HL-60 (cell line): ENCODE measurements at regions not wholly inside any gene's neighbourhood (a gene's known extent, or its start where the extent isn't known, plus 50 kb on each side); places are given as distances from the start of the nearest gene placed in this dataset.

Experiments
- DNase-seq, 2 experiments: peaks; one replicate each; pipeline ENCODE4 v3.0.0-alpha.2; 2010 to 2020; ENCODE audit warnings: low read depth in 1 of 2, low spot score in 1 of 2
- H3K27ac ChIP-seq: fragments of 250-450 bp; sonication (Bioruptor Pico); replicated peaks from 2 replicates; pipeline ENCODE4 v1.5.1; 2020; ENCODE audit warnings: mild to moderate bottlenecking, moderate library complexity
- H3K27me3 ChIP-seq: fragments of 250-450 bp; sonication (Bioruptor Pico); 2 replicates; pipeline ENCODE4 v1.5.1; 2021; ENCODE audit warnings: mild to moderate bottlenecking, moderate library complexity; ENCODE audit not compliant: insufficient read depth, poor library complexity, severe bottlenecking
- H3K4me3 ChIP-seq: replicated peaks from 2 replicates; pipeline ENCODE4 v1.5.1; 2011; ENCODE audit warnings: mild to moderate bottlenecking, control low read depth, low read length; ENCODE audit not compliant: insufficient read depth
- CTCF ChIP-seq: IDR thresholded peaks from one replicate; pipeline ENCODE4 v1.5.1; 2011; ENCODE audit warnings: low read length, control low read depth, inconsistent platforms; ENCODE audit not compliant: insufficient read depth
- GABPA ChIP-seq: IDR thresholded peaks from 2 replicates; pipeline ENCODE4 v1.6.1; 2012; ENCODE audit warnings: low read depth
- POLR2AphosphoS5 ChIP-seq: IDR thresholded peaks from 2 replicates; pipeline ENCODE4 v1.6.1; 2012; ENCODE audit warnings: low read depth
- REST ChIP-seq: IDR thresholded peaks from 2 replicates; pipeline ENCODE4 v1.6.1; 2012; ENCODE audit warnings: low read depth; ENCODE audit not compliant: insufficient replicate concordance
- SPI1 ChIP-seq: IDR thresholded peaks from 2 replicates; pipeline ENCODE4 v1.6.1; 2012; ENCODE audit warnings: low read depth, mild to moderate bottlenecking, borderline replicate concordance

- Histone ChIP-seq H3K27ac (no peak overlapping the region), H3K4me3 (no peak overlapping the region), H3K27me3 (no peaks in the 10 kb centered on the region)
- no peak for TF ChIP-seq POLR2AphosphoS5
- no peak for TF ChIP-seq GABPA
- TF ChIP-seq SPI1, result no peak
- DNase-seq, result no peak
Measured at GRCh38 chr4:32436816-32437215, 1716.6 kb downstream of the PCDH7 start.

- DNase-seq, result no peak
- Histone ChIP-seq H3K27ac (no peak overlapping the region), H3K27me3 (no peaks in the 10 kb centered on the region), H3K4me3 (no peak overlapping the region)
- TF ChIP-seq REST, result no peak
- TF ChIP-seq POLR2AphosphoS5, result no peak
- no peak for TF ChIP-seq GABPA
- TF ChIP-seq CTCF, result no peak
- TF ChIP-seq SPI1, result no peak
Measured at GRCh38 chr4:32440391-32440790, 1720.2 kb downstream of the PCDH7 start.

- TF ChIP-seq REST (no peak), GABPA (no peak), CTCF (no peak), POLR2AphosphoS5 (no peak), SPI1 (no peak)
- Histone ChIP-seq H3K27me3 (no peaks in the 10 kb centered on the region), H3K4me3 (no peak overlapping the region), H3K27ac (no peak overlapping the region)
- no peak for DNase-seq
Measured at GRCh38 chr4:32454482-32454881, 1734.3 kb downstream of the PCDH7 start.

GRCh38 chr4:32455231-32455630 lies 1735.1 kb downstream of the PCDH7 start:
- DNase-seq, result no peak
- H3K4me3 ChIP-seq, result no peak overlapping the region
- H3K27me3 ChIP-seq, result no peaks in the 10 kb centered on the region
- H3K27ac ChIP-seq, result no peak overlapping the region
- TF ChIP-seq REST (no peak), CTCF (no peak), GABPA (no peak), POLR2AphosphoS5 (no peak), SPI1 (no peak)
